Heart left ventricle (tissue), 13 donors: ENCODE measurements at regions not wholly inside any gene's neighbourhood (a gene's known extent, or its start where the extent isn't known, plus 50 kb on each side); places are given as distances from the start of the nearest gene placed in this dataset.

Experiments
- CTCF ChIP-seq, 12 donors: fragments of 200-600 bp; sonication (generic) in 4 of 12; IDR thresholded peaks; one replicate each; pipeline versions ENCODE4 v1.5.0 to v1.8.0; 2018 to 2022; ENCODE audit warnings: antibody characterized with exemption in 12 of 12, mild to moderate bottlenecking in 5 of 12
- POLR2A ChIP-seq, 2 donors: fragments of 450-650 bp; IDR thresholded peaks; one replicate each; pipeline ENCODE4 v1.6.1; 2017; ENCODE audit warnings: antibody characterized with exemption in 2 of 2, mild to moderate bottlenecking in 2 of 2, moderate library complexity in 2 of 2
- donor health status: ischemic (EF 13 %, LVEDD 7.1; RV severe dilation, severe dysfunction).
- donor health status: DM: no; HTN: yes; CAD: no.
- donor health status: DM: no; HTN: no; CAD: no.
- donor health status: ischemic (EF 25% LVEDD 6.9; RV normal size, moderate dysfunction).
- donor health status: ischemic (EF 25% LVEDD 5.7; RV mildly dilated, moderate dysfunction).
- donor health status: ischemic (EF 35%, LVEDD 5.7; RV mildly dilated, moderate dysfunction).
- donor health status: nonischemic (EF 11% LVEDD 7.7; RV severe dilation, severe dysfunction).
- donor health status: DM: yes; HTN: yes; CAD: no.
- donor health status: PGD.
- donor health status: ischemic (EF 29% LVEDD 5.4; RV normal size, mild dysfunction).
- donor health status: nonischemic (EF 23%, LVEDD 6.1; RV moderate dilation, normal function).

DNA sequence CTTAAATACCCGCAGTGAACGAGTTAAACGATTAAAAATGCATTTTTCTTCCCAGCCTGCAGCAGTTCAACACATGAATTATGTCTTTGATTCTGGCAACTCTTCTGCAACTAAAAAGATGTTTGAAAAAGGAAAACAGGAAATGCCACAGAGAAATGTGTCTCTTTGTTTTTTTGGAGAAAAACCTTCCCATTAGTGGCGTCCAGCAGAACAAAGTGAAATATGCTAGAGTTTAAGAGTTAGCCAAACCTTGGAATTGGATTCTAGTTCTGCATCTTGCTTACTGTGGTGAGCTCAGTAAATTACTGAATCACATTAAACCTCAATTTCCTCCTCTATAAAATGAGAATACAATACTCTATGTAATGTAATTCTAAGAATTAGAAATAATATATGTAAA, 900.2 kb upstream of the ACVR2A start:
- TF ChIP-seq CTCF (IDR thresholded peaks at IDR 0.05), result no peak
- no peak for TF ChIP-seq POLR2A (IDR thresholded peaks at IDR 0.05)
